GM18517 (cell line): ENCODE measurements at regions not wholly inside any gene's neighbourhood (a gene's known extent, or its start where the extent isn't known, plus 50 kb on each side); places are given as distances from the start of the nearest gene placed in this dataset.

ENCODE experiments used
- ATAC-seq: cut with Tn5 transposase; IDR thresholded peaks from one replicate; pipeline ENCODE4 v1.9.1; 2021; ENCODE audit warnings: mild to moderate bottlenecking, moderate library complexity; ENCODE audit not compliant: unreplicated experiment

GRCh38 chr9:14967450-14968321 lies 57.5 kb upstream of the FREM1 start:
- ATAC-seq, result no peak

GRCh38 chr9:14962193-14962882 lies 52.1 kb upstream of the FREM1 start:
- no peak for ATAC-seq

- ATAC-seq, result no peak
These were observed 51.3 kb upstream of the FREM1 start for GRCh38 chr9:14961372-14962068.

GRCh38 chr9:14960881-14961280 lies 50.7 kb upstream of the FREM1 start:
- no peak for ATAC-seq
